SK-N-SH (cell line): ENCODE measurements at regions not wholly inside any gene's neighbourhood (a gene's known extent, or its start where the extent isn't known, plus 50 kb on each side); places are given as distances from the start of the nearest gene placed in this dataset.

ENCODE experiments used
- CTCF ChIA-PET: fragments of 300-600, 350-600 bp; formaldehyde crosslinking; extraction: SDS; loops from one replicate; lab custom pipeline; 2021; lab: Yijun Ruan, JAX
- POLR2A ChIA-PET: fragments of 350-600 bp; sonication (Branson Sonifier 250); formaldehyde crosslinking; extraction: SDS; loops from one replicate; lab custom pipeline; 2020; ENCODE audit warnings: antibody characterized with exemption, inconsistent platforms; lab: Yijun Ruan, JAX
- DNase-seq: peaks from one replicate; pipeline ENCODE4 v3.0.0; 2012
- H2AFZ ChIP-seq: fragments of 200-600 bp; sonication (generic); 2 replicates; pipeline ENCODE4 v1.8.1; 2016; ENCODE audit warnings: antibody characterized with exemption, mild to moderate bottlenecking, low read depth
- H3F3A ChIP-seq: fragments of 200-600 bp; sonication (generic); replicated peaks from 2 replicates; pipeline ENCODE3; 2016; ENCODE audit warnings: antibody characterized with exemption, mild to moderate bottlenecking; ENCODE audit not compliant: insufficient read depth
- H3K27ac ChIP-seq, 2 experiments: fragments of 200-500 bp in 1 of 2; fragments of 200-600 bp in 1 of 2; sonication (Bioruptor generic) in 1 of 2; sonication (generic), shearing (Covaris generic) in 1 of 2; 2 replicates each; pipeline versions ENCODE4 v1.5.1 to v1.6.1; 2014 to 2016; ENCODE audit warnings: low read depth in 2 of 2, inconsistent platforms in 1 of 2, low read length in 1 of 2, mild to moderate bottlenecking in 1 of 2, mixed read lengths in 1 of 2
- H3K27me3 ChIP-seq: fragments of 200-600 bp; sonication (generic), shearing (Covaris generic); 2 replicates; pipeline ENCODE4 v1.6.1; 2016; ENCODE audit warnings: mixed run types; ENCODE audit not compliant: insufficient read depth
- H3K36me3 ChIP-seq, 2 experiments: fragments of 200-500 bp in 1 of 2; fragments of 200-600 bp in 1 of 2; sonication (Bioruptor generic) in 1 of 2; sonication (generic) in 1 of 2; replicated peaks in 1 of 2; 2 replicates each; pipeline versions ENCODE3 to v1.5.1; 2014 to 2016; ENCODE audit warnings: low read length in 1 of 2, mild to moderate bottlenecking in 1 of 2; ENCODE audit not compliant: insufficient read depth in 2 of 2, control insufficient read depth in 1 of 2
- H3K4me1 ChIP-seq, 2 experiments: fragments of 200-500 bp in 1 of 2; fragments of 200-600 bp in 1 of 2; sonication (Bioruptor generic) in 1 of 2; sonication (generic), shearing (Covaris generic) in 1 of 2; 2 replicates each; pipeline versions ENCODE4 v1.5.1 to v1.6.1; 2014 to 2016; ENCODE audit warnings: low read depth in 1 of 2, low read length in 1 of 2, mixed run types in 1 of 2; ENCODE audit not compliant: insufficient read depth in 2 of 2, control insufficient read depth in 1 of 2
- H3K4me2 ChIP-seq: fragments of 200-600 bp; sonication (generic), shearing (Covaris generic); 2 replicates; pipeline ENCODE4 v1.6.1; 2017; ENCODE audit warnings: mixed run types
- H3K4me3 ChIP-seq, 2 experiments: fragments of 200-500 bp in 1 of 2; fragments of 200-600 bp in 1 of 2; sonication (Bioruptor generic) in 1 of 2; sonication (generic), shearing (Covaris generic) in 1 of 2; 2 replicates each; pipeline versions ENCODE4 v1.5.1 to v1.8.1; 2014 to 2016; ENCODE audit warnings: low read depth in 2 of 2, inconsistent platforms in 1 of 2, low read length in 1 of 2, mild to moderate bottlenecking in 1 of 2, mixed read lengths in 1 of 2, moderate library complexity in 1 of 2
- H3K79me2 ChIP-seq: fragments of 200-600 bp; sonication (generic); 2 replicates; pipeline ENCODE4 v1.8.1; 2017; ENCODE audit warnings: mild to moderate bottlenecking; ENCODE audit not compliant: insufficient read depth
- H3K9ac ChIP-seq: fragments of 200-600 bp; sonication (generic); 2 replicates; pipeline ENCODE4 v1.6.1; 2017; ENCODE audit warnings: mixed run types
- H3K9me2 ChIP-seq: fragments of 200-600 bp; sonication (generic); 2 replicates; pipeline ENCODE4 v1.6.1; 2017; ENCODE audit warnings: mixed run types
- H3K9me3 ChIP-seq: fragments of 200-600 bp; sonication (generic); 2 replicates; pipeline ENCODE4 v1.6.1; 2017; ENCODE audit warnings: mixed run types, mild to moderate bottlenecking, moderate library complexity
- H4K20me1 ChIP-seq: fragments of 200-600 bp; sonication (generic); 2 replicates; pipeline ENCODE4 v1.6.1; 2017; ENCODE audit warnings: mild to moderate bottlenecking, mixed run types; ENCODE audit not compliant: insufficient read depth
- ELF1 ChIP-seq: IDR thresholded peaks from 2 replicates; pipeline ENCODE4 v1.4.0; 2012
- FOXJ3 ChIP-seq: sonication (generic); formaldehyde crosslinking; IDR thresholded peaks from 2 replicates; pipeline ENCODE4 v1.5.1; 2020; ENCODE audit warnings: mild to moderate bottlenecking, missing genetic modification reagents
- GABPA ChIP-seq: IDR thresholded peaks from 2 replicates; pipeline ENCODE4 v1.4.0; 2012; ENCODE audit warnings: low read depth, mild to moderate bottlenecking
- NFIC ChIP-seq: IDR thresholded peaks from 2 replicates; pipeline ENCODE4 v1.4.0; 2012; ENCODE audit warnings: borderline replicate concordance
- NRF1 ChIP-seq: IDR thresholded peaks from 2 replicates; pipeline ENCODE4 v1.6.1; 2012; ENCODE audit warnings: low read depth, mild to moderate bottlenecking, low read length
- RAD21 ChIP-seq: IDR thresholded peaks from 2 replicates; pipeline ENCODE4 v1.6.1; 2012; ENCODE audit warnings: mild to moderate bottlenecking, low read length
- RCOR1 ChIP-seq: fragments of 150-350 bp; IDR thresholded peaks from 2 replicates; pipeline ENCODE4 v1.6.1; 2017; ENCODE audit warnings: antibody characterized with exemption, low read length
- REST ChIP-seq: IDR thresholded peaks from 2 replicates; pipeline ENCODE4 v1.6.1; 2012; ENCODE audit warnings: mild to moderate bottlenecking, low read depth, low read length, moderate library complexity
- SIN3A ChIP-seq: IDR thresholded peaks from 2 replicates; pipeline ENCODE4 v1.6.1; 2012; ENCODE audit warnings: low read depth, mild to moderate bottlenecking, low read length, moderate library complexity, borderline replicate concordance
- TEAD4 ChIP-seq: IDR thresholded peaks from 2 replicates; pipeline ENCODE4 v1.4.0; 2012; ENCODE audit warnings: mild to moderate bottlenecking, borderline replicate concordance; ENCODE audit not compliant: insufficient read depth
- YY1 ChIP-seq: IDR thresholded peaks from 2 replicates; pipeline ENCODE4 v1.4.0; 2012; ENCODE audit warnings: low read depth, mild to moderate bottlenecking
- ZBTB33 ChIP-seq: IDR thresholded peaks from 2 replicates; pipeline ENCODE4 v1.4.0; 2012; ENCODE audit warnings: low read depth, borderline replicate concordance
- TF ChIP-seq, protein P1 (sequence below): IDR thresholded peaks from 2 replicates; pipeline ENCODE4; 2012

GRCh38 chr2:14330884-14331283, 301.6 kb upstream of the LRATD1 start:
- H3K36me3 ChIP-seq: no peaks in the 10 kb centered on the region
- no peak overlapping the region for H3K27ac ChIP-seq
- H3K9me3 ChIP-seq: no peaks in the 10 kb centered on the region
- no peaks in the 10 kb centered on the region for H3F3A ChIP-seq
- no peaks in the 10 kb centered on the region for H4K20me1 ChIP-seq
- H3K9me2 ChIP-seq: no peaks in the 10 kb centered on the region
- no peak overlapping the region for H3K4me3 ChIP-seq
- TF ChIP-seq NFIC (no peak), RCOR1 (no peak), ELF1 (no peak), YY1 (no peak), REST (no peak), FOXJ3 (CRISPR knock-in tag) (no peak), TEAD4 (no peak), GABPA (no peak), ZBTB33 (no peak), NRF1 (no peak), RAD21 (no peak), SIN3A (no peak)
- TF ChIP-seq, protein P1, sequence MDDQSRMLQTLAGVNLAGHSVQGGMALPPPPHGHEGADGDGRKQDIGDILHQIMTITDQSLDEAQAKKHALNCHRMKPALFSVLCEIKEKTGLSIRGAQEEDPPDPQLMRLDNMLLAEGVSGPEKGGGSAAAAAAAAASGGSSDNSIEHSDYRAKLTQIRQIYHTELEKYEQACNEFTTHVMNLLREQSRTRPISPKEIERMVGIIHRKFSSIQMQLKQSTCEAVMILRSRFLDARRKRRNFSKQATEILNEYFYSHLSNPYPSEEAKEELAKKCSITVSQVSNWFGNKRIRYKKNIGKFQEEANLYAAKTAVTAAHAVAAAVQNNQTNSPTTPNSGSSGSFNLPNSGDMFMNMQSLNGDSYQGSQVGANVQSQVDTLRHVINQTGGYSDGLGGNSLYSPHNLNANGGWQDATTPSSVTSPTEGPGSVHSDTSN: no peak
- no peak overlapping the region for H3K9ac ChIP-seq
- ChIA-PET CTCF (no interaction called here), POLR2A (no interaction called here)
- no peaks in the 10 kb centered on the region for H3K79me2 ChIP-seq
- DNase-seq: no peak
- no peak overlapping the region for H3K4me2 ChIP-seq
- no peaks in the 10 kb centered on the region for H3K27me3 ChIP-seq
- H3K4me1 ChIP-seq: no peaks in the 10 kb centered on the region
- H2AFZ ChIP-seq: no peak overlapping the region
